NT2/D1 (cell line): ENCODE measurements at regions not wholly inside any gene's neighbourhood (a gene's known extent, or its start where the extent isn't known, plus 50 kb on each side); places are given as distances from the start of the nearest gene placed in this dataset.

Experiments
- SUZ12 ChIP-seq: IDR thresholded peaks from 2 replicates; pipeline ENCODE4 v1.6.1; 2011; ENCODE audit not compliant: insufficient read length, insufficient read depth; ENCODE audit errors: extremely low read depth
- YY1 ChIP-seq: IDR thresholded peaks from 2 replicates; pipeline ENCODE4 v1.6.1; 2011; ENCODE audit not compliant: insufficient read length, insufficient read depth

- TF ChIP-seq SUZ12 (no peak), YY1 (no peak)
These were observed 57.9 kb upstream of the CTSV start for GRCh38 chr9:97096793-97097192.
